HG02852 (cell line): ENCODE measurements at regions not wholly inside any gene's neighbourhood (a gene's known extent, or its start where the extent isn't known, plus 50 kb on each side); places are given as distances from the start of the nearest gene placed in this dataset.
"Not testable (repeated sequence)": the region's sequence is repeated elsewhere in the genome, so short reads cannot be mapped to it uniquely, and the experiment has no call there.

ENCODE experiments used
- ATAC-seq: cut with Tn5 transposase; IDR thresholded peaks from one replicate; pipeline ENCODE4 v1.9.1; 2021; ENCODE audit warnings: mild to moderate bottlenecking, moderate library complexity; ENCODE audit not compliant: unreplicated experiment

GRCh38 chr1:178639326-178639725, 85.7 kb upstream of the RALGPS2 start:
- ATAC-seq = no peak

- ATAC-seq = no peak
These were observed 82.8 kb upstream of the RALGPS2 start for GRCh38 chr1:178642282-178642681.

- ATAC-seq = no peak
These were observed 81.7 kb upstream of the RALGPS2 start for GRCh38 chr1:178643349-178643748.

GRCh38 chr1:178643831-178644230, 81.2 kb upstream of the RALGPS2 start:
- no peak for ATAC-seq

GRCh38 chr1:178644308-178645120, 80.5 kb upstream of the RALGPS2 start:
- no peak for ATAC-seq

GRCh38 chr1:178645157-178645807, 79.8 kb upstream of the RALGPS2 start:
- ATAC-seq = no peak

GRCh38 chr1:178645808-178646200, 79.2 kb upstream of the RALGPS2 start:
- ATAC-seq = no peak

- ATAC-seq = no peak
These were observed 78.2 kb upstream of the RALGPS2 start for GRCh38 chr1:178646821-178647220.

- ATAC-seq = no peak
These were observed 76.9 kb upstream of the RALGPS2 start for GRCh38 chr1:178648151-178648550.

- no peak for ATAC-seq
These were observed 75.3 kb upstream of the RALGPS2 start for GRCh38 chr1:178649582-178650350.

- ATAC-seq = no peak
These were observed 74.0 kb upstream of the RALGPS2 start for GRCh38 chr1:178650934-178651511.

GRCh38 chr1:178651742-178652141, 73.3 kb upstream of the RALGPS2 start:
- ATAC-seq = no peak

GRCh38 chr1:178652506-178653490, 72.2 kb upstream of the RALGPS2 start:
- ATAC-seq = no peak

- peak; percentile 69 for ATAC-seq
These were observed 65.2 kb upstream of the RALGPS2 start for GRCh38 chr1:178659789-178660208.

- ATAC-seq = no peak
These were observed 64.6 kb upstream of the RALGPS2 start for GRCh38 chr1:178660461-178660860.

- ATAC-seq = peak; percentile 73
These were observed 60.8 kb upstream of the RALGPS2 start for GRCh38 chr1:178664278-178664677.

GRCh38 chr1:178665579-178665978, 59.5 kb upstream of the RALGPS2 start:
- ATAC-seq = no peak

GRCh38 chr1:178666891-178667290, 58.2 kb upstream of the RALGPS2 start:
- not testable (repeated sequence) for ATAC-seq

- no peak for ATAC-seq
These were observed 52.6 kb upstream of the RALGPS2 start for GRCh38 chr1:178672434-178672833.

- ATAC-seq = not testable (repeated sequence)
These were observed 50.5 kb upstream of the RALGPS2 start for GRCh38 chr1:178674559-178674958.
